ENCODE measurements at regions not wholly inside any gene's neighbourhood (a gene's known extent, or its start where the extent isn't known, plus 50 kb on each side); places are given as distances from the start of the nearest gene placed in this dataset.

GRCh38 chr11:91382946-91383345, 841.7 kb upstream of the FAT3 start:
- DNase-seq (no peak), ATAC-seq (ENCODE audit: low read depth) (no peak)
- Histone ChIP-seq H3K27ac (ENCODE audit: low read length in 2 of 2) (no peak overlapping the region), H3K79me2 (ENCODE audit: control insufficient read depth, insufficient read depth, low read length) (no peaks in the 10 kb centered on the region), H3K4me1 (ENCODE audit: control insufficient read depth in 2 of 2, insufficient read depth in 2 of 2, low read length in 2 of 2) (no peaks in the 10 kb centered on the region), H3K27me3 (replicated peaks in 1 of 4; ENCODE audit: control extremely low read depth in 1 of 4, control insufficient read depth in 3 of 4, insufficient read depth in 4 of 4, low read length in 3 of 4) (no peaks in the 10 kb centered on the region), H2AFZ (ENCODE audit: insufficient read depth, low read depth, low read length, poor library complexity, severe bottlenecking) (no peak overlapping the region), H4K20me1 (ENCODE audit: control insufficient read depth, insufficient read depth, low read length, poor library complexity, severe bottlenecking) (no peaks in the 10 kb centered on the region), H3K36me3 (replicated peaks in 1 of 2; ENCODE audit: control extremely low read depth in 1 of 2, control insufficient read depth in 1 of 2, extremely low read depth in 1 of 2, insufficient read depth in 2 of 2, low read length in 1 of 2) (no peaks in the 10 kb centered on the region), H3K4me2 (replicated peaks; ENCODE audit: low read depth, low read length, poor library complexity, severe bottlenecking) (no peak overlapping the region), H3K4me3 (ENCODE audit: control extremely low read depth in 1 of 5, extremely low read depth in 1 of 5, insufficient read depth in 1 of 5, low read depth in 2 of 5, low read length in 4 of 5) (no peak overlapping the region), H3K9ac (ENCODE audit: low read length) (no peak overlapping the region), H3K9me3 (ENCODE audit: control extremely low read depth in 1 of 3, control insufficient read depth in 2 of 3, insufficient read depth in 1 of 3, low read length in 2 of 3) (no peaks in the 10 kb centered on the region)
- ChIA-PET POLR2A (no interaction called here), CTCF (no interaction called here)
- WGBS (ENCODE audit: insufficient coverage), result no CpG with 5 or more reads among the region's 2 CpGs
- H3K4me3 Mint-ChIP-seq, result no peak overlapping the region
- H3K27me3 Mint-ChIP-seq, result no peaks in the 10 kb centered on the region
- TF ChIP-seq CTCF (IDR thresholded peaks at IDR 0.05), result no peak
- TF ChIP-seq EZH2 (IDR thresholded peaks at IDR 0.05; ENCODE audit: borderline replicate concordance, insufficient read depth, low read depth, low read length, poor library complexity, severe bottlenecking), result no peak
- H3K9me3 Mint-ChIP-seq (ENCODE audit: insufficient read depth), result peaks cover 8% of the 10 kb centered on the region
- H3K27ac Mint-ChIP-seq, result no peak overlapping the region
- intact Hi-C loops (cut with micrococcal nuclease), result no loop called here
- no peaks in the 10 kb centered on the region for H3K4me1 Mint-ChIP-seq

GRCh38 chr11:91374794-91375193, 849.8 kb upstream of the FAT3 start:
- Histone ChIP-seq H3K4me3 (ENCODE audit: control extremely low read depth in 1 of 5, extremely low read depth in 1 of 5, insufficient read depth in 1 of 5, low read depth in 2 of 5, low read length in 4 of 5) (no peak overlapping the region), H4K20me1 (ENCODE audit: control insufficient read depth, insufficient read depth, low read length, poor library complexity, severe bottlenecking) (no peaks in the 10 kb centered on the region), H3K9me3 (ENCODE audit: control extremely low read depth in 1 of 3, control insufficient read depth in 2 of 3, insufficient read depth in 1 of 3, low read length in 2 of 3) (no peaks in the 10 kb centered on the region), H3K79me2 (ENCODE audit: control insufficient read depth, insufficient read depth, low read length) (no peaks in the 10 kb centered on the region), H3K36me3 (replicated peaks in 1 of 2; ENCODE audit: control extremely low read depth in 1 of 2, control insufficient read depth in 1 of 2, extremely low read depth in 1 of 2, insufficient read depth in 2 of 2, low read length in 1 of 2) (no peaks in the 10 kb centered on the region), H3K27ac (ENCODE audit: low read length in 2 of 2) (no peak overlapping the region), H3K9ac (ENCODE audit: low read length) (no peak overlapping the region), H3K4me1 (ENCODE audit: control insufficient read depth in 2 of 2, insufficient read depth in 2 of 2, low read length in 2 of 2) (no peaks in the 10 kb centered on the region), H3K4me2 (replicated peaks; ENCODE audit: low read depth, low read length, poor library complexity, severe bottlenecking) (no peak overlapping the region), H3K27me3 (replicated peaks in 1 of 4; ENCODE audit: control extremely low read depth in 1 of 4, control insufficient read depth in 3 of 4, insufficient read depth in 4 of 4, low read length in 3 of 4) (no peaks in the 10 kb centered on the region), H2AFZ (ENCODE audit: insufficient read depth, low read depth, low read length, poor library complexity, severe bottlenecking) (no peak overlapping the region)
- Mint-ChIP-seq H3K4me3 (no peak overlapping the region), H3K4me1 (no peaks in the 10 kb centered on the region), H3K9me3 (ENCODE audit: insufficient read depth) (no peaks in the 10 kb centered on the region), H3K27me3 (no peaks in the 10 kb centered on the region), H3K27ac (no peak overlapping the region)
- ATAC-seq (ENCODE audit: low read depth) (no peak), DNase-seq (no peak)
- CTCF ChIA-PET, result no interaction called here
- intact Hi-C loops (cut with micrococcal nuclease), result no loop called here
- POLR2A ChIA-PET, result no interaction called here
- TF ChIP-seq CTCF (IDR thresholded peaks at IDR 0.05), result no peak
- no peak for TF ChIP-seq EZH2 (IDR thresholded peaks at IDR 0.05; ENCODE audit: borderline replicate concordance, insufficient read depth, low read depth, low read length, poor library complexity, severe bottlenecking)
- WGBS (ENCODE audit: insufficient coverage), result no CpG with 5 or more reads among the region's 2 CpGs
